KMS-11 (cell line): ENCODE measurements at regions not wholly inside any gene's neighbourhood (a gene's known extent, or its start where the extent isn't known, plus 50 kb on each side); places are given as distances from the start of the nearest gene placed in this dataset.

ENCODE experiments used
- H2AFZ ChIP-seq: fragments of 200-600 bp; sonication (generic); 2 replicates; pipeline ENCODE4 v1.6.1; 2016; ENCODE audit warnings: antibody characterized with exemption, mixed run types, low read depth
- H3K27ac ChIP-seq: fragments of 200-600 bp; sonication (generic); 2 replicates; pipeline ENCODE4 v1.6.1; 2016; ENCODE audit warnings: mild to moderate bottlenecking, mixed run types
- H3K27me3 ChIP-seq: fragments of 200-600 bp; sonication (generic); 2 replicates; pipeline ENCODE4 v1.6.1; 2017; ENCODE audit warnings: mild to moderate bottlenecking, low read depth, mixed run types, moderate library complexity; ENCODE audit not compliant: insufficient read depth
- H3K36me3 ChIP-seq: fragments of 200-600 bp; sonication (generic); 2 replicates; pipeline ENCODE4 v1.6.1; 2017; ENCODE audit warnings: mild to moderate bottlenecking, mixed run types; ENCODE audit not compliant: insufficient read depth
- H3K4me1 ChIP-seq: fragments of 200-600 bp; sonication (generic); 2 replicates; pipeline ENCODE4 v1.6.1; 2016; ENCODE audit warnings: mild to moderate bottlenecking, low read depth, mixed run types; ENCODE audit not compliant: poor library complexity, severe bottlenecking
- H3K4me2 ChIP-seq: fragments of 200-600 bp; sonication (generic); 2 replicates; pipeline ENCODE4 v1.7.0; 2016; ENCODE audit warnings: mild to moderate bottlenecking, mixed run types
- H3K4me3 ChIP-seq: fragments of 200-600 bp; sonication (generic); IDR thresholded peaks from 2 replicates; pipeline ENCODE4 v1.6.1; 2017; ENCODE audit warnings: low read depth, low read length, mixed read lengths; ENCODE audit not compliant: insufficient read depth
- H3K79me2 ChIP-seq: fragments of 200-600 bp; sonication (generic); 2 replicates; pipeline ENCODE4 v1.6.1; 2016; ENCODE audit warnings: low read depth, mixed run types; ENCODE audit not compliant: insufficient read depth
- H3K9ac ChIP-seq: fragments of 200-600 bp; sonication (generic); 2 replicates; pipeline ENCODE4 v1.6.1; 2016; ENCODE audit warnings: mild to moderate bottlenecking, mixed run types
- H4K20me1 ChIP-seq: fragments of 200-600 bp; sonication (generic); 2 replicates; pipeline ENCODE4 v1.6.1; 2016; ENCODE audit warnings: mild to moderate bottlenecking, mixed run types; ENCODE audit not compliant: insufficient read depth
- TF ChIP-seq, protein P1 (sequence below): fragments of 200-600 bp; sonication (generic); conservative IDR thresholded peaks from 2 replicates; pipeline ENCODE4 v1.6.1; 2017; ENCODE audit warnings: low read depth, mild to moderate bottlenecking, antibody characterized with exemption, low read length, moderate library complexity, mixed read lengths

DNA sequence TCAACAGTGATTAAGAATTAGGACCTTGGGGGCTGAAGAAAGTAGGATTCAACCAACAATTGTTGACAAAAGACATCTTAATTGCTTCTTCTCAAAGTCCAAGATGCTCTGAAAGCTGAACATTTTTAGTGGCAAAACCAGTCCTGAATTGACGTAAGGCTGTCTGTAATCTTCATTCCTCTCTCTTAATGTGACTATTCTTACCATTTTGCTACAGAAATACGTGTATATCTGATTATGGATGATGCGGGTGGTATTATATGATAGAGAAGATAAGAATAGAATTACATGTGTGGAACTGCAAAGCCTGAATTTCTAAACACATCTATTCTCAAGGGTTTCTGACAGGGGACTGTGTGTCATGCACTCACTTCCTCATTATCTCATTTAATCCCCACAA is 130.3 kb upstream of the SASH1 start:
- no peak overlapping the region for H3K4me2 ChIP-seq
- H4K20me1 ChIP-seq: no peaks in the 10 kb centered on the region
- H3K4me3 ChIP-seq: no peak overlapping the region
- H3K9ac ChIP-seq: no peak overlapping the region
- no peaks in the 10 kb centered on the region for H3K4me1 ChIP-seq
- no peaks in the 10 kb centered on the region for H3K79me2 ChIP-seq
- H2AFZ ChIP-seq: no peak overlapping the region
- H3K27me3 ChIP-seq: peaks cover 25% of the 10 kb centered on the region
- H3K36me3 ChIP-seq: no peaks in the 10 kb centered on the region
- TF ChIP-seq, protein P1, sequence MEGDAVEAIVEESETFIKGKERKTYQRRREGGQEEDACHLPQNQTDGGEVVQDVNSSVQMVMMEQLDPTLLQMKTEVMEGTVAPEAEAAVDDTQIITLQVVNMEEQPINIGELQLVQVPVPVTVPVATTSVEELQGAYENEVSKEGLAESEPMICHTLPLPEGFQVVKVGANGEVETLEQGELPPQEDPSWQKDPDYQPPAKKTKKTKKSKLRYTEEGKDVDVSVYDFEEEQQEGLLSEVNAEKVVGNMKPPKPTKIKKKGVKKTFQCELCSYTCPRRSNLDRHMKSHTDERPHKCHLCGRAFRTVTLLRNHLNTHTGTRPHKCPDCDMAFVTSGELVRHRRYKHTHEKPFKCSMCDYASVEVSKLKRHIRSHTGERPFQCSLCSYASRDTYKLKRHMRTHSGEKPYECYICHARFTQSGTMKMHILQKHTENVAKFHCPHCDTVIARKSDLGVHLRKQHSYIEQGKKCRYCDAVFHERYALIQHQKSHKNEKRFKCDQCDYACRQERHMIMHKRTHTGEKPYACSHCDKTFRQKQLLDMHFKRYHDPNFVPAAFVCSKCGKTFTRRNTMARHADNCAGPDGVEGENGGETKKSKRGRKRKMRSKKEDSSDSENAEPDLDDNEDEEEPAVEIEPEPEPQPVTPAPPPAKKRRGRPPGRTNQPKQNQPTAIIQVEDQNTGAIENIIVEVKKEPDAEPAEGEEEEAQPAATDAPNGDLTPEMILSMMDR: no peak
- H3K27ac ChIP-seq: no peak overlapping the region

DNA sequence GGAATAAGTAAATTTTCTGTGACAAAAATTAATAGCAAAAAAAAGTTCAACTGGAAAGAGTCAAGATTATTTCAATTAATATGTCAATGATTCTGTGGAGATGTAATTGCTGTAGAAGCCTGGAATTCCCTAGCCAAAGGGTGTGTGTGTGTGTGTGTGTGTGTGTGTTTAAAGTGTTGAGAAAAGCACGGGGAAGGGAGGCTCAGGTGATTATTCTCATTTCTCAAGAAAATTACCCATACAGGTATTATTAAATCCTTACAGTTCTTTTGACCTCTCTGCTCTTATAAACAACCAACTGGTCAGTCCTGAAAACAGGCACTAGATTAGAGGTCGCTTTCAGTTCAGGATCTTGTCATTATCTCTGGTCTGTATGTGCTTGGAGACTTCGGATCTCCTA is 129.3 kb upstream of the SASH1 start:
- TF ChIP-seq, protein P1: no peak

DNA sequence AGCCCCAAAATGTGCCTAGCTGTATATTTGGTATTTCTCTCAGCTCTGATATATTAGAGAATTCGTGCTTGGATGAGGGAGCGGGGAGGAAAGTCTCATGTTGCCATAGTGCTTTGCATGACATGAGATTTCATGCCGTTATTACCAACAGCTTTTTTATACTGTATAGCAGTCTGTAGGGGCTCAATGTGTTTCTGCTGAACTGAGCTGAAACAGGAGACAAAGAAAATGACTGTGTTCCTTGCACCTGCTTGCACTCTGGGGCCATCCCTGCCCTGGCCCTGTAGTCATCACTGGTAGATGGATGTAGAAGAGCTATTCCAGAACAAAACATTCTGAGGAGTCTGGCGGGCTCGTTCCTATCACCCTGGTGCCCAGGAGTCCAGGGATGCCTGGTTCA is 128.0 kb upstream of the SASH1 start:
- no peaks in the 10 kb centered on the region for H3K4me1 ChIP-seq
- H3K36me3 ChIP-seq: no peaks in the 10 kb centered on the region
- no peak overlapping the region for H3K9ac ChIP-seq
- no peak overlapping the region for H3K27ac ChIP-seq
- H4K20me1 ChIP-seq: no peaks in the 10 kb centered on the region
- H2AFZ ChIP-seq: no peak overlapping the region
- peaks cover 11% of the 10 kb centered on the region; the same call in 1 of the 2 replicates for H3K27me3 ChIP-seq
- H3K4me3 ChIP-seq: no peak overlapping the region
- no peaks in the 10 kb centered on the region for H3K79me2 ChIP-seq
- TF ChIP-seq, protein P1: no peak
- no peak overlapping the region for H3K4me2 ChIP-seq

More for the DNA sequence above, 129.3 kb upstream of the SASH1 start:
- Histone ChIP-seq H3K4me1 (no peaks in the 10 kb centered on the region), H2AFZ (no peak overlapping the region), H3K27ac (no peak overlapping the region), H3K79me2 (no peaks in the 10 kb centered on the region), H3K4me3 (no peak overlapping the region), H3K4me2 (no peak overlapping the region), H3K36me3 (no peaks in the 10 kb centered on the region), H3K27me3 (peaks cover 15% of the 10 kb centered on the region; the same call in 1 of the 2 replicates), H4K20me1 (no peaks in the 10 kb centered on the region), H3K9ac (no peak overlapping the region)

DNA sequence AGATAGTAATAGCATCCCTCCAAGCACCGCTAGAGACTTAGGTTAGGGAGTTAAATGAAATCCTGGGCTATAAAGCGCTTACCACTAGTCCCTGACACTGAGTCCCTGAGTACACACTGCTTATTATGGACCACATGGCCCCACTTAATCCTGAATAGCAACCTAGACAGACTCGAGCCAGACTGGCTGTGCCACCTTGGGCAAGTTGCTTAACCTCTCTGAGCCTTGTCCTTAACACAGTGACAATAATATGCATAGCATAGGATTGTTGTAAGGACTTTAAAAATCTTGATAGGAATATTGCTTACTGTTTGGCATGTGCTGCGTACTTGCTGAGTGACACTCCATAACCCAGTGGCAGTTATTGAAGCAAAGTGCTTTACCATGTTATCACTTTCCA is 125.6 kb upstream of the SASH1 start:
- Histone ChIP-seq H3K4me2 (no peak overlapping the region), H3K36me3 (no peaks in the 10 kb centered on the region), H4K20me1 (no peaks in the 10 kb centered on the region), H3K79me2 (no peaks in the 10 kb centered on the region), H3K27ac (no peak overlapping the region), H2AFZ (no peak overlapping the region), H3K4me3 (no peak overlapping the region), H3K27me3 (peaks cover 3% of the 10 kb centered on the region; the same call in 1 of the 2 replicates), H3K9ac (no peak overlapping the region), H3K4me1 (no peaks in the 10 kb centered on the region)
- TF ChIP-seq, protein P1: no peak

DNA sequence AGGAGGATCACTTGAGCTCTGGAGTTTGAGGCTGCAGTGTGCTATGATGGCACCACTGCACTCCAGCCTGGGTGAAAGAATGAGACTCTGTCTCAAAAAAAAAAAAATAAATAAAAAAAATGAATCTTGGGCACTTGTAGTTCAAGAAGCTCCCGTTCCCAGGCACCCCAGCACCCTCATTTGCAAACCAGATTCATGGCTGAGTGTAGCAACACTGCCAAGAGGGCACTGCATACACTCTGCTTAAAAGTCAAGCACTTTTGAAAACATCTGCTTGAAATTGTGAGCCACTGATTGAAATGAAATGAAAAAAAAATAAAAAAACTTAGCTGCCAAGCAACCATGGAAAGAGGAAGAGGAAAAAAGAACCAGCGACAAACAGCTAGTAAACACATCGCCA is 124.7 kb upstream of the SASH1 start:
- Histone ChIP-seq H3K27me3 (no peaks in the 10 kb centered on the region; the same call in 1 of the 2 replicates), H3K4me1 (no peaks in the 10 kb centered on the region), H3K36me3 (no peaks in the 10 kb centered on the region), H4K20me1 (no peaks in the 10 kb centered on the region), H3K4me3 (no peak overlapping the region), H3K79me2 (no peaks in the 10 kb centered on the region), H2AFZ (no peak overlapping the region), H3K4me2 (no peak overlapping the region), H3K9ac (no peak overlapping the region), H3K27ac (no peak overlapping the region)
- TF ChIP-seq, protein P1: no peak
